Thyroid gland (tissue), 4 donors: ENCODE measurements at regions not wholly inside any gene's neighbourhood (a gene's known extent, or its start where the extent isn't known, plus 50 kb on each side); places are given as distances from the start of the nearest gene placed in this dataset.

Source experiments
- CTCF ChIP-seq, 6 experiments: fragments of 200-600 bp in 3 of 6; fragments of 450-650 bp in 3 of 6; sonication (generic) in 3 of 6; IDR thresholded peaks; one replicate each; pipeline ENCODE4 v1.5.1; 2016 to 2019; ENCODE audit warnings: antibody characterized with exemption in 6 of 6, mild to moderate bottlenecking in 2 of 6, inconsistent platforms in 1 of 6, moderate library complexity in 1 of 6
- POLR2A ChIP-seq, 2 donors: fragments of 450-650 bp; IDR thresholded peaks; one replicate each; pipeline ENCODE4 v1.6.1; 2017; ENCODE audit warnings: antibody characterized with exemption in 2 of 2, mild to moderate bottlenecking in 2 of 2, moderate library complexity in 1 of 2

GRCh38 chr10:106183041-106183440 lies 981.5 kb downstream of the SORCS1 start:
- TF ChIP-seq POLR2A (IDR thresholded peaks at IDR 0.05) (no peak), CTCF (IDR thresholded peaks at IDR 0.05) (no peak)
